ENCODE measurements at regions not wholly inside any gene's neighbourhood (a gene's known extent, or its start where the extent isn't known, plus 50 kb on each side); places are given as distances from the start of the nearest gene placed in this dataset.

GRCh38 chr11:91560434-91560833, 664.2 kb upstream of the FAT3 start:
- ATAC-seq (no peak), DNase-seq (no peak)
- intact Hi-C loops (cut with DNase I): no loop called here
- Histone ChIP-seq H3K27ac (no peak overlapping the region), H3K36me3 (replicated peaks in 1 of 2; ENCODE audit: insufficient read depth in 1 of 2, low read depth in 2 of 2) (no peaks in the 10 kb centered on the region), H3K9me3 (no peaks in the 10 kb centered on the region), H3K27me3 (no peaks in the 10 kb centered on the region), H3K4me1 (no peaks in the 10 kb centered on the region), H3K4me3 (no peak overlapping the region)
- WGBS, 2 donors: 77 to 81% methylated on average over 2 of the region's 2 CpGs
- TF ChIP-seq POLR2A (IDR thresholded peaks at IDR 0.05): no peak
- TF ChIP-seq, protein P1, sequence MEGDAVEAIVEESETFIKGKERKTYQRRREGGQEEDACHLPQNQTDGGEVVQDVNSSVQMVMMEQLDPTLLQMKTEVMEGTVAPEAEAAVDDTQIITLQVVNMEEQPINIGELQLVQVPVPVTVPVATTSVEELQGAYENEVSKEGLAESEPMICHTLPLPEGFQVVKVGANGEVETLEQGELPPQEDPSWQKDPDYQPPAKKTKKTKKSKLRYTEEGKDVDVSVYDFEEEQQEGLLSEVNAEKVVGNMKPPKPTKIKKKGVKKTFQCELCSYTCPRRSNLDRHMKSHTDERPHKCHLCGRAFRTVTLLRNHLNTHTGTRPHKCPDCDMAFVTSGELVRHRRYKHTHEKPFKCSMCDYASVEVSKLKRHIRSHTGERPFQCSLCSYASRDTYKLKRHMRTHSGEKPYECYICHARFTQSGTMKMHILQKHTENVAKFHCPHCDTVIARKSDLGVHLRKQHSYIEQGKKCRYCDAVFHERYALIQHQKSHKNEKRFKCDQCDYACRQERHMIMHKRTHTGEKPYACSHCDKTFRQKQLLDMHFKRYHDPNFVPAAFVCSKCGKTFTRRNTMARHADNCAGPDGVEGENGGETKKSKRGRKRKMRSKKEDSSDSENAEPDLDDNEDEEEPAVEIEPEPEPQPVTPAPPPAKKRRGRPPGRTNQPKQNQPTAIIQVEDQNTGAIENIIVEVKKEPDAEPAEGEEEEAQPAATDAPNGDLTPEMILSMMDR (IDR thresholded peaks at IDR 0.05): no peak

DNA sequence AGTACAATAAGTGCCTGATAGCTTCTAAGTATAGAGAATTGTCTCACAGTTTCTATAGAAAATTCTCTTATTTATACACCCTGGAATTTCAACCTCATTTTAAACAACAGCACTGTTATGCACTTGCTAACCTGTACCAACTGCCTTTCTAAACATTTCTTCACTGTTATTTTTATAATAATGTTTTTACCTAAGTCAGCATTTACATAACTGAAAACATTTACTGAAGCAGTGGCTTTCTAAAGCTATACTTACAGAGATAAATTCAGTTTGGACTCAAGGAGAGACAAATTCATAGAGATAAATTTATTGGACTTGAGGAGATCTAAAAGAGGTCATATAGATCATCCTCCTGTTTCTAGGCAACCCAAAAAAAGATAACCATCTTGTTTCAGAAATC, 686.6 kb upstream of the FAT3 start:
- TF ChIP-seq, protein P1 (IDR thresholded peaks at IDR 0.05): no peak
- TF ChIP-seq POLR2A (IDR thresholded peaks at IDR 0.05): no peak
- ATAC-seq: no peak
- DNase-seq: no peak

DNA sequence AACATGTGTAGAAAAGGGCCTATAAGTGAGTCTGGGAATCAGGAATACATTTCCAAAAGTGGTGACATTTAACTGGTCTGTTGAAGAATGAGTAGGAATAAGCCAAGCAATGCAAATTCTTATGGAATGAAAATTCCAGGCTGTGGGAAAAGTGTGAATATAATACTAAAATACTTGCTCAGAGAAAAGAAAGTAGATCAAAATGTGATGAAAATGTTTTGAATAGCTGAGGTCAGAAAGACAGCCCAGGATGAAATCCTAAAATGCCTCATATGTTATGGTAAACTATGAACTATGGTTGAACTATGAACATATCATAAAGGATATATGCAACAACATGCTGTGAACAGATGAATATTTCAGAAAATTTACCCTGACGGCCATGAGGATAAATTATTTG, 688.3 kb upstream of the FAT3 start:
- H3K9me3 ChIP-seq: peaks cover 0 to 9% (median 0%) of the 10 kb centered on the region in 3 donors
- no peak for DNase-seq
- H3K4me3 ChIP-seq: no peak overlapping the region
- H3K27me3 ChIP-seq: no peaks in the 10 kb centered on the region
- WGBS, 2 donors: 28 to 46% methylated on average over 1 of the region's 1 CpG
- H3K4me1 ChIP-seq: no peaks in the 10 kb centered on the region
- H3K36me3 ChIP-seq (replicated peaks in 1 of 2; ENCODE audit: insufficient read depth in 1 of 2, low read depth in 2 of 2): no peaks in the 10 kb centered on the region
- TF ChIP-seq, protein P1 (IDR thresholded peaks at IDR 0.05): no peak
- no peak for TF ChIP-seq POLR2A (IDR thresholded peaks at IDR 0.05)
- ATAC-seq: no peak
- intact Hi-C loops (cut with DNase I): no loop called here
- no peak overlapping the region for H3K27ac ChIP-seq

More for the DNA sequence above, 686.6 kb upstream of the FAT3 start:
- intact Hi-C loops (cut with DNase I): no loop called here
- Histone ChIP-seq H3K27ac (no peak overlapping the region), H3K27me3 (no peaks in the 10 kb centered on the region), H3K9me3 (peaks cover 0 to 9% (median 0%) of the 10 kb centered on the region in 3 donors), H3K36me3 (replicated peaks in 1 of 2; ENCODE audit: insufficient read depth in 1 of 2, low read depth in 2 of 2) (no peaks in the 10 kb centered on the region), H3K4me3 (no peak overlapping the region), H3K4me1 (no peaks in the 10 kb centered on the region)

GRCh38 chr11:91528965-91529364, 695.7 kb upstream of the FAT3 start:
- H3K27ac ChIP-seq: no peak overlapping the region
- no peaks in the 10 kb centered on the region for H3K4me1 ChIP-seq
- no peaks in the 10 kb centered on the region for H3K36me3 ChIP-seq (replicated peaks in 1 of 2; ENCODE audit: insufficient read depth in 1 of 2, low read depth in 2 of 2)
- TF ChIP-seq, protein P1 (IDR thresholded peaks at IDR 0.05): no peak
- no peak for TF ChIP-seq POLR2A (IDR thresholded peaks at IDR 0.05)
- H3K4me3 ChIP-seq: no peak overlapping the region
- 58 to 69% methylated on average over 1 of the region's 1 CpG for WGBS, 2 donors
- no peaks in the 10 kb centered on the region for H3K9me3 ChIP-seq
- DNase-seq: no peak
- H3K27me3 ChIP-seq: no peaks in the 10 kb centered on the region
- intact Hi-C loops (cut with DNase I): no loop called here
- ATAC-seq: no peak

- intact Hi-C loops (cut with DNase I): no loop called here
- no peak for ATAC-seq
- no peaks in the 10 kb centered on the region for H3K4me1 ChIP-seq
- no peak for TF ChIP-seq POLR2A (IDR thresholded peaks at IDR 0.05)
- TF ChIP-seq, protein P1 (IDR thresholded peaks at IDR 0.05): no peak
- no peak for DNase-seq
- H3K27ac ChIP-seq: no peak overlapping the region
- H3K27me3 ChIP-seq: no peaks in the 10 kb centered on the region
- no peaks in the 10 kb centered on the region for H3K9me3 ChIP-seq
- no peak overlapping the region for H3K4me3 ChIP-seq
- WGBS, 2 donors: 55 to 57% methylated on average over 4 of the region's 4 CpGs
- no peaks in the 10 kb centered on the region for H3K36me3 ChIP-seq (replicated peaks in 1 of 2; ENCODE audit: insufficient read depth in 1 of 2, low read depth in 2 of 2)
These were observed 697.1 kb upstream of the FAT3 start for GRCh38 chr11:91527380-91528030.

Data from body of pancreas (tissue), 4 donors.